SJCRH30 (cell line): ENCODE measurements at regions not wholly inside any gene's neighbourhood (a gene's known extent, or its start where the extent isn't known, plus 50 kb on each side); places are given as distances from the start of the nearest gene placed in this dataset.
A peak's percentile ranks its signal among the peaks of the same experiment; 100 is the strongest.
"Not testable (repeated sequence)": the region's sequence is repeated elsewhere in the genome, so short reads cannot be mapped to it uniquely, and the experiment has no call there.

Experiments
- DNase-seq, 2 experiments: peaks; one replicate each; pipeline ENCODE4 v3.0.0-alpha.2; 2015 to 2020
- H3K27ac ChIP-seq: fragments of 250-450 bp; sonication (Bioruptor Pico); 2 replicates; pipeline ENCODE4 v1.5.1; 2020; ENCODE audit warnings: mild to moderate bottlenecking, moderate library complexity
- H3K27me3 ChIP-seq: fragments of 250-450 bp; sonication (Bioruptor Pico); 2 replicates; pipeline ENCODE4 v1.5.1; 2020; ENCODE audit warnings: mild to moderate bottlenecking, moderate library complexity
- H3K36me3 ChIP-seq: fragments of 250-450 bp; sonication (Bioruptor Pico); 2 replicates; pipeline ENCODE4 v1.5.1; 2020; ENCODE audit warnings: mild to moderate bottlenecking, moderate library complexity
- H3K4me1 ChIP-seq: fragments of 250-450 bp; sonication (Bioruptor Pico); 2 replicates; pipeline ENCODE4 v1.5.1; 2020; ENCODE audit warnings: mild to moderate bottlenecking, moderate library complexity
- H3K4me3 ChIP-seq: fragments of 250-450 bp; sonication (Bioruptor Pico); 2 replicates; pipeline ENCODE4 v1.5.1; 2020; ENCODE audit warnings: mild to moderate bottlenecking, moderate library complexity
- H3K9me3 ChIP-seq: fragments of 250-450 bp; sonication (Bioruptor Pico); replicated peaks from 2 replicates; pipeline ENCODE4 v1.5.1; 2020; ENCODE audit warnings: mild to moderate bottlenecking, moderate library complexity

GRCh38 chr4:72677886-72678285 is 108.9 kb upstream of the ADAMTS3 start:
- Histone ChIP-seq H3K27ac (no peak overlapping the region), H3K4me1 (no peaks in the 10 kb centered on the region), H3K9me3 (no peaks in the 10 kb centered on the region), H3K27me3 (no peaks in the 10 kb centered on the region), H3K36me3 (no peaks in the 10 kb centered on the region), H3K4me3 (no peak overlapping the region)
- DNase-seq, result no peak

- Histone ChIP-seq H3K27ac (no peak overlapping the region), H3K36me3 (no peaks in the 10 kb centered on the region), H3K9me3 (no peaks in the 10 kb centered on the region), H3K4me3 (no peak overlapping the region), H3K4me1 (no peaks in the 10 kb centered on the region), H3K27me3 (no peaks in the 10 kb centered on the region)
- no peak for DNase-seq
These were observed 108.2 kb upstream of the ADAMTS3 start for GRCh38 chr4:72677265-72677664.

GRCh38 chr4:72671980-72672379 is 103.0 kb upstream of the ADAMTS3 start:
- no peaks in the 10 kb centered on the region for H3K36me3 ChIP-seq
- no peaks in the 10 kb centered on the region for H3K27me3 ChIP-seq
- H3K27ac ChIP-seq, result no peak overlapping the region
- H3K9me3 ChIP-seq, result no peaks in the 10 kb centered on the region
- H3K4me1 ChIP-seq, result no peaks in the 10 kb centered on the region
- no peak overlapping the region for H3K4me3 ChIP-seq
- no peak for DNase-seq

- H3K4me3 ChIP-seq, result no peak overlapping the region
- no peak overlapping the region for H3K27ac ChIP-seq
- no peaks in the 10 kb centered on the region for H3K36me3 ChIP-seq
- no peaks in the 10 kb centered on the region for H3K9me3 ChIP-seq
- no peaks in the 10 kb centered on the region for H3K4me1 ChIP-seq
- no peak for DNase-seq
- no peaks in the 10 kb centered on the region for H3K27me3 ChIP-seq
These were observed 101.5 kb upstream of the ADAMTS3 start for GRCh38 chr4:72670521-72670920.

- no peaks in the 10 kb centered on the region for H3K27me3 ChIP-seq
These were observed 97.9 kb upstream of the ADAMTS3 start for GRCh38 chr4:72666910-72667309.

GRCh38 chr4:72665171-72665968 is 96.3 kb upstream of the ADAMTS3 start:
- H3K27ac ChIP-seq, result no peak overlapping the region
- no peaks in the 10 kb centered on the region for H3K4me1 ChIP-seq
- H3K9me3 ChIP-seq, result no peaks in the 10 kb centered on the region
- no peaks in the 10 kb centered on the region for H3K36me3 ChIP-seq
- no peak overlapping the region for H3K4me3 ChIP-seq
- no peaks in the 10 kb centered on the region for H3K27me3 ChIP-seq
- no peak for DNase-seq

More at GRCh38 chr4:72666910-72667309, 97.9 kb upstream of the ADAMTS3 start:
- H3K4me3 ChIP-seq, result no peak overlapping the region
- DNase-seq, result no peak
- H3K4me1 ChIP-seq, result no peaks in the 10 kb centered on the region
- H3K27ac ChIP-seq, result no peak overlapping the region
- H3K9me3 ChIP-seq, result no peaks in the 10 kb centered on the region
- no peaks in the 10 kb centered on the region for H3K36me3 ChIP-seq

GRCh38 chr4:72663828-72664227 is 94.8 kb upstream of the ADAMTS3 start:
- no peak overlapping the region for H3K27ac ChIP-seq
- no peaks in the 10 kb centered on the region for H3K9me3 ChIP-seq
- no peaks in the 10 kb centered on the region for H3K27me3 ChIP-seq
- H3K4me1 ChIP-seq, result no peaks in the 10 kb centered on the region
- no peak overlapping the region for H3K4me3 ChIP-seq
- DNase-seq, result no peak
- no peaks in the 10 kb centered on the region for H3K36me3 ChIP-seq

GRCh38 chr4:72661830-72662229 is 92.8 kb upstream of the ADAMTS3 start:
- Histone ChIP-seq H3K4me3 (no peak overlapping the region), H3K27me3 (no peaks in the 10 kb centered on the region), H3K27ac (no peak overlapping the region), H3K9me3 (no peaks in the 10 kb centered on the region), H3K36me3 (no peaks in the 10 kb centered on the region), H3K4me1 (no peaks in the 10 kb centered on the region)
- no peak for DNase-seq

- Histone ChIP-seq H3K27ac (no peak overlapping the region), H3K4me1 (no peaks in the 10 kb centered on the region), H3K27me3 (no peaks in the 10 kb centered on the region), H3K36me3 (no peaks in the 10 kb centered on the region), H3K9me3 (peaks cover 5% of the 10 kb centered on the region), H3K4me3 (no peak overlapping the region)
- DNase-seq, result no peak
These were observed 72.6 kb upstream of the ADAMTS3 start for GRCh38 chr4:72641611-72642010.

GRCh38 chr4:72636866-72637265 is 67.8 kb upstream of the ADAMTS3 start:
- peaks cover 12% of the 10 kb centered on the region for H3K9me3 ChIP-seq
- not testable (repeated sequence) for H3K4me3 ChIP-seq, H3K27me3 ChIP-seq, H3K36me3 ChIP-seq, H3K4me1 ChIP-seq, DNase-seq, H3K27ac ChIP-seq

GRCh38 chr4:72635931-72636330 is 66.9 kb upstream of the ADAMTS3 start:
- H3K9me3 ChIP-seq, result peaks cover 12% of the 10 kb centered on the region
- H3K27me3 ChIP-seq, H3K27ac ChIP-seq, DNase-seq, H3K36me3 ChIP-seq, H3K4me3 ChIP-seq, H3K4me1 ChIP-seq: not testable (repeated sequence)

- H3K4me3 ChIP-seq, result not testable (repeated sequence)
These were observed 63.2 kb upstream of the ADAMTS3 start for GRCh38 chr4:72632253-72632652.

GRCh38 chr4:72631296-72631695 is 62.3 kb upstream of the ADAMTS3 start:
- H3K27ac ChIP-seq, result no peak overlapping the region
- H3K4me1 ChIP-seq, result peaks cover 2% of the 10 kb centered on the region; the same call in 1 of the 2 replicates
- DNase-seq, result peak; percentile 61 to 62
- no peak overlapping the region for H3K4me3 ChIP-seq
- no peaks in the 10 kb centered on the region for H3K27me3 ChIP-seq
- H3K9me3 ChIP-seq, result 0 out of 2 replicates have a peak, but pooled peaks cover 4% of the 10 kb centered on the region
- H3K36me3 ChIP-seq, result no peaks in the 10 kb centered on the region

More at GRCh38 chr4:72632253-72632652, 63.2 kb upstream of the ADAMTS3 start:
- not testable (repeated sequence) for DNase-seq, H3K27ac ChIP-seq, H3K27me3 ChIP-seq, H3K4me1 ChIP-seq, H3K9me3 ChIP-seq, H3K36me3 ChIP-seq

GRCh38 chr4:72629540-72629939 is 60.5 kb upstream of the ADAMTS3 start:
- no peaks in the 10 kb centered on the region for H3K36me3 ChIP-seq
- H3K9me3 ChIP-seq, result no peaks in the 10 kb centered on the region
- H3K4me3 ChIP-seq, result no peak overlapping the region
- peaks cover 2% of the 10 kb centered on the region; the same call in 1 of the 2 replicates for H3K4me1 ChIP-seq
- H3K27me3 ChIP-seq, result no peaks in the 10 kb centered on the region
- no peak overlapping the region for H3K27ac ChIP-seq
- DNase-seq, result no peak

GRCh38 chr4:72627723-72628122 is 58.7 kb upstream of the ADAMTS3 start:
- Histone ChIP-seq H3K27ac (no peak overlapping the region), H3K4me1 (peaks cover 2% of the 10 kb centered on the region; the same call in 1 of the 2 replicates), H3K27me3 (no peaks in the 10 kb centered on the region), H3K4me3 (no peak overlapping the region), H3K9me3 (no peaks in the 10 kb centered on the region), H3K36me3 (no peaks in the 10 kb centered on the region)
- no peak for DNase-seq
